Type B pancreatic cell (in vitro differentiated cells): ENCODE measurements at regions not wholly inside any gene's neighbourhood (a gene's known extent, or its start where the extent isn't known, plus 50 kb on each side); places are given as distances from the start of the nearest gene placed in this dataset.
A peak's percentile ranks its signal among the peaks of the same experiment; 100 is the strongest.

Experiments used
- DNase-seq: peaks from one replicate; pipeline ENCODE4 v3.0.0; 2021; ENCODE audit warnings: mixed read lengths; ENCODE audit not compliant: unreplicated experiment; ENCODE audit errors: extremely low spot score
- H3K27ac Mint-ChIP-seq: 2 replicates; pipeline ENCODE4 v1.8.0; 2021; ENCODE audit warnings: mild to moderate bottlenecking, mixed read lengths
- H3K27me3 Mint-ChIP-seq: 2 replicates; pipeline ENCODE4 v1.8.0; 2021; ENCODE audit warnings: mixed read lengths
- H3K36me3 Mint-ChIP-seq: 2 replicates; pipeline ENCODE4 v1.8.0; 2021; ENCODE audit warnings: mixed read lengths
- H3K4me1 Mint-ChIP-seq: one replicate; pipeline ENCODE4 v1.8.0; 2021; ENCODE audit warnings: mixed read lengths; ENCODE audit not compliant: unreplicated experiment
- H3K4me3 Mint-ChIP-seq: 2 replicates; pipeline ENCODE4 v1.8.0; 2021; ENCODE audit warnings: mild to moderate bottlenecking, mixed read lengths
- H3K9me3 Mint-ChIP-seq: 2 replicates; pipeline ENCODE4 v1.8.0; 2021; ENCODE audit warnings: mixed read lengths
- TF ChIP-seq, protein P1 (sequence below): fragments of 200-600 bp; sonication (generic); conservative IDR thresholded peaks from 2 replicates; pipeline ENCODE4 v1.5.0; 2021; ENCODE audit warnings: antibody characterized with exemption, mild to moderate bottlenecking

DNA sequence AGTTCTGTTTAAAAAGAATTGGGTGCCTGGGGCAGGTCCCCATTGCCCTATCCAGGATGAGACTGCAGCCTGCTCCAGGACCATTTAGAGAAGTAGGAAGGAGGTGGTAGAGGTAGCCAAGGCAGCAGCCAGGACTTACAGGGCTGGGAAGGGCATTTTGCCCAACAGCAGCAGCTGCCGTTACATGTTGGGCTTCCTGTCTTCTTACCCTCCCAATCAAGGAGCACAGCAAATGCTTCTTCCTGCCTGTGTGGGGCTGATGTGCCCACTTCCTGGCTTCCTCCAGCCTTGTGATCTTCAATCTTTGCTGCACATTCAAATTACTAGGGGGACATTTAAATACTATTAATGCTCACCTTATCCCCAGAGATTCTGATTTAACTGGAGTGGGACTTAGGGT, 112.0 kb downstream of the QPCT start:
- DNase-seq, result no peak
- H3K27me3 Mint-ChIP-seq, result no peaks in the 10 kb centered on the region
- H3K27ac Mint-ChIP-seq, result no peak overlapping the region
- TF ChIP-seq, protein P1, sequence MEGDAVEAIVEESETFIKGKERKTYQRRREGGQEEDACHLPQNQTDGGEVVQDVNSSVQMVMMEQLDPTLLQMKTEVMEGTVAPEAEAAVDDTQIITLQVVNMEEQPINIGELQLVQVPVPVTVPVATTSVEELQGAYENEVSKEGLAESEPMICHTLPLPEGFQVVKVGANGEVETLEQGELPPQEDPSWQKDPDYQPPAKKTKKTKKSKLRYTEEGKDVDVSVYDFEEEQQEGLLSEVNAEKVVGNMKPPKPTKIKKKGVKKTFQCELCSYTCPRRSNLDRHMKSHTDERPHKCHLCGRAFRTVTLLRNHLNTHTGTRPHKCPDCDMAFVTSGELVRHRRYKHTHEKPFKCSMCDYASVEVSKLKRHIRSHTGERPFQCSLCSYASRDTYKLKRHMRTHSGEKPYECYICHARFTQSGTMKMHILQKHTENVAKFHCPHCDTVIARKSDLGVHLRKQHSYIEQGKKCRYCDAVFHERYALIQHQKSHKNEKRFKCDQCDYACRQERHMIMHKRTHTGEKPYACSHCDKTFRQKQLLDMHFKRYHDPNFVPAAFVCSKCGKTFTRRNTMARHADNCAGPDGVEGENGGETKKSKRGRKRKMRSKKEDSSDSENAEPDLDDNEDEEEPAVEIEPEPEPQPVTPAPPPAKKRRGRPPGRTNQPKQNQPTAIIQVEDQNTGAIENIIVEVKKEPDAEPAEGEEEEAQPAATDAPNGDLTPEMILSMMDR, result no peak
- H3K36me3 Mint-ChIP-seq, result no peaks in the 10 kb centered on the region
- no peak overlapping the region for H3K4me3 Mint-ChIP-seq
- no peaks in the 10 kb centered on the region for H3K9me3 Mint-ChIP-seq
- H3K4me1 Mint-ChIP-seq, result peaks cover 16% of the 10 kb centered on the region

DNA sequence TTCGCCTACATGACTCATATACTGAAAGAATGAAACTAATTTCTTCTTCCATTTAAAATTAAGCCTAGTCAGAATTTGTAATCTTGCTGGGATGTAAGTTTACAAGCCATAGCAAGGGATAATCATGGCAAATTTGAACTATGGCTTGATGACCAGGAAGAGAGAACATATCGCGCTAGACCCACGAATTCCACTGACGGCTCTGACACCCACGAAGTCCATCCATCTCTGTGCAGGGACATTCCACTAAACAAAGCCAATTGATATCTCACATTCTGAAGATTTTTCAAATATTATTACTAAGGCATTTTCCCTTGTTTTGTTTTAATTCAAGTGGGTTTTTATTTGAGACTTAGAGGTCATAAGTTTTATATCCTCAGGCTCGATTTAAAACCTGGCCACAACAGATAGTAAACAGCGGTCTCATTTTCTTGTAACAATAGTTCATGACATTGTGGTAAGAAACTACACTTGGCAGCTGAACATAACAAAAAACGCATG, 113.0 kb downstream of the QPCT start:
- Mint-ChIP-seq H3K36me3 (no peaks in the 10 kb centered on the region), H3K27ac (no peak overlapping the region), H3K4me1 (peaks cover 16% of the 10 kb centered on the region), H3K4me3 (no peak overlapping the region), H3K9me3 (no peaks in the 10 kb centered on the region), H3K27me3 (no peaks in the 10 kb centered on the region)
- TF ChIP-seq, protein P1, result no peak
- no peak for DNase-seq

DNA sequence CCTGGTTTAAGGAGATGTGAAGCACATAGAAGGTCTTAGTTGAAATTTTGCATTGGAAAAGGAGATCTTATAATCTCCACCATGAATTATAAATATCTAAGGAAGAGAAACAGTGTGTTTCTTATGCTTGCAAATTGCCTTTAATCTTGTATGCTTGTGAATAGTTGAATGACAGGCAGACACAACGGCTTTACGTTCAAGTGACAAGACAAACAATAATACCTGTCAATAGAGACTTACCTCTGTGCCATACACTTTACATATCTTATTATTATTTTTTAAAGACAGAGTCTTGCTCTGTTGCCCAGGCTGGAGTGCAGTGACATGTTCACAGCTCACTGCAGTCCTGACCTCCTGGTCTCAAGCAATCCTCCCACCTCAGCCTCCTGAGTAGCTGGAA, 113.7 kb downstream of the QPCT start:
- Mint-ChIP-seq H3K4me1 (peaks cover 16% of the 10 kb centered on the region), H3K9me3 (no peaks in the 10 kb centered on the region), H3K4me3 (no peak overlapping the region), H3K27me3 (no peaks in the 10 kb centered on the region), H3K27ac (no peak overlapping the region), H3K36me3 (no peaks in the 10 kb centered on the region)
- DNase-seq, result no peak
- TF ChIP-seq, protein P1, result no peak

DNA sequence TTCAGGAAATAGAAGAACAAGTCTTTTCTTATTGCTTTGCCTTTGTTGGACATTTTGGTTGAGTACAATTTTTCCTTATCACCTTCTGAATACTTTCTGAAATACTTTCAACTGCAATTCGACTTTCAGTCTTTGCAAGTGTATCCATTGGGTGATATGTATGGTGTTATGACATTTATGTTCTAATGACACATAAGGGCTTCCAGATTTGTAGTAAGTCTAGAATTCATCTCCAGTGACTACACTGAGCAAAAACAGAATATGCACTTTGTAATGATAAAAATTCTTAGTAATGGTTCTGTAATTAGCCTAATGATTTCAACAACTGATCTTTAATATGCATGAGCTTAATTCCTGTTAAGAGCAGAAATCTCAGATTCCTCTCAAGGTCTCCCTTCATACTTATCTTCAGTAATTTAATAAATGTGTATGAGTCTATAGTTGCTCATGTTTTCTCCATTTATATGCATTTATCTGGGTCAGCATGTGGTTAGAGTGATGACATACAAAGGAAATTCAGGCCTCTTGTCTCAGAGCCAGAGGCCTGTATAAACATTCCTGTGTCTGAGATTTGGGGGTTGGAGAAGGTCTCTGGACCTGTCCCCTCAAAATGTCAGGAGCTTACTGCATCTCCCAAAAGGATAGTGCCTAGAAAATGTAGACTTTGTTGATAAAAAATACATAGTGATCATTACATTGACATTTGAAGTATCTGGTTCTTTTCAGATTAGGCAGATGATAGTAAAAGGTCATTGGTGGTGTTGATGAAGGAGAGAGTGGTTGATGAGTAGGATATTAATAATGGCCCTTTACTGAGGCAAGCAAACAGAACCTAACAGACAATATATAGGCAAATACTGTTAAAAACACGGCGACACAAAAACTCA, 114.9 kb downstream of the QPCT start:
- DNase-seq, result no peak
- TF ChIP-seq, protein P1, result no peak
- Mint-ChIP-seq H3K36me3 (no peaks in the 10 kb centered on the region), H3K4me1 (peaks cover 21% of the 10 kb centered on the region), H3K27ac (peak overlapping the region; percentile 8), H3K9me3 (no peaks in the 10 kb centered on the region), H3K27me3 (no peaks in the 10 kb centered on the region), H3K4me3 (no peak overlapping the region)

DNA sequence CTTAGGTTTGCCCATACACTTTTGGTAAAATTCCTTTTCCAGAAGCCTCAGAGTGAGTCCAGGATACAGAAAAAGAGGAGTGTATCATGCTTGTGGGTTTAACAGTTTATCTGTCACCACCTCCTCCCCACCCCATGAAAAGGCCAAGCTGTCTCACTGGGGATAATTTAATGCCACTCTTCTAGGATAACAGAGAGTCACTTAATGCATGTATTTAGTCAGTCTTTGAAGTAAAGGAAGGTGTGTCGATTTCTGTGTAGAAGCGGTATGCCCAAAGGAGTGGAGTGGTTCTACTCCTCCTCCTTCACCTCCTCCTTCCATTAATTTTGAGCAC, 116.4 kb downstream of the QPCT start:
- no peaks in the 10 kb centered on the region for H3K36me3 Mint-ChIP-seq
- TF ChIP-seq, protein P1, result no peak
- no peak for DNase-seq
- H3K4me1 Mint-ChIP-seq, result peaks cover 22% of the 10 kb centered on the region
- peak overlapping the region; percentile 8 for H3K27ac Mint-ChIP-seq
- no peaks in the 10 kb centered on the region for H3K27me3 Mint-ChIP-seq
- H3K9me3 Mint-ChIP-seq, result no peaks in the 10 kb centered on the region
- no peak overlapping the region for H3K4me3 Mint-ChIP-seq
